GM23338 (cell line): ENCODE measurements at regions not wholly inside any gene's neighbourhood (a gene's known extent, or its start where the extent isn't known, plus 50 kb on each side); places are given as distances from the start of the nearest gene placed in this dataset.

ENCODE experiments used
- CREB1 ChIP-seq: fragments of 250-450 bp; sonication (Bioruptor Pico); IDR thresholded peaks from 2 replicates; pipeline ENCODE4 v1.5.0; 2020; ENCODE audit warnings: low read depth, mild to moderate bottlenecking, moderate library complexity
- EZH2 ChIP-seq: fragments of 200-600 bp; sonication (generic); IDR thresholded peaks from one replicate; pipeline ENCODE4 v1.8.0; 2017; ENCODE audit warnings: antibody characterized with exemption, mild to moderate bottlenecking, low read depth; ENCODE audit not compliant: unreplicated experiment
- EZH2phosphoT487 ChIP-seq: fragments of 200-600 bp; sonication (generic); IDR thresholded peaks from one replicate; pipeline ENCODE4 v1.8.1; 2018; ENCODE audit warnings: antibody characterized with exemption; ENCODE audit not compliant: unreplicated experiment
- NANOG ChIP-seq: IDR thresholded peaks from 2 replicates; pipeline ENCODE4 v1.6.1; 2016; ENCODE audit warnings: antibody characterized with exemption, borderline replicate concordance
- POLR2AphosphoS5 ChIP-seq: IDR thresholded peaks from 2 replicates; pipeline ENCODE4 v1.6.1; 2016; ENCODE audit warnings: antibody characterized with exemption, low read depth
- STAT1 ChIP-seq: IDR thresholded peaks from one replicate; pipeline ENCODE4 v1.6.1; 2016; ENCODE audit warnings: antibody characterized with exemption; ENCODE audit not compliant: unreplicated experiment
- ZNF114 ChIP-seq: fragments of 250-450 bp; sonication (Bioruptor Pico); IDR thresholded peaks from 2 replicates; pipeline ENCODE4 v1.5.0; 2020; ENCODE audit warnings: mild to moderate bottlenecking, moderate library complexity
- ZNF331 ChIP-seq: fragments of 250-450 bp; sonication (Bioruptor Pico); IDR thresholded peaks from 2 replicates; pipeline ENCODE4 v1.5.0; 2020; ENCODE audit warnings: low read depth, mild to moderate bottlenecking, moderate library complexity
- TF ChIP-seq, protein P1 (sequence below): fragments of 250-450 bp; sonication (Bioruptor Pico); IDR thresholded peaks from 2 replicates; pipeline ENCODE4 v1.5.0; 2020; ENCODE audit warnings: mild to moderate bottlenecking, moderate library complexity
- TF ChIP-seq, protein P2 (sequence below), 2 experiments: fragments of 200-600 bp in 1 of 2; sonication (generic) in 1 of 2; conservative IDR thresholded peaks; 2 replicates each; pipeline versions ENCODE4 v1.5.1 to v1.6.1; 2016 to 2017; ENCODE audit warnings: antibody characterized with exemption in 2 of 2, low read depth in 2 of 2, mild to moderate bottlenecking in 2 of 2, moderate library complexity in 1 of 2
- TF ChIP-seq, protein P3 (sequence below): IDR thresholded peaks from 2 replicates; pipeline ENCODE4 v1.6.1; 2016; ENCODE audit warnings: antibody characterized with exemption

DNA sequence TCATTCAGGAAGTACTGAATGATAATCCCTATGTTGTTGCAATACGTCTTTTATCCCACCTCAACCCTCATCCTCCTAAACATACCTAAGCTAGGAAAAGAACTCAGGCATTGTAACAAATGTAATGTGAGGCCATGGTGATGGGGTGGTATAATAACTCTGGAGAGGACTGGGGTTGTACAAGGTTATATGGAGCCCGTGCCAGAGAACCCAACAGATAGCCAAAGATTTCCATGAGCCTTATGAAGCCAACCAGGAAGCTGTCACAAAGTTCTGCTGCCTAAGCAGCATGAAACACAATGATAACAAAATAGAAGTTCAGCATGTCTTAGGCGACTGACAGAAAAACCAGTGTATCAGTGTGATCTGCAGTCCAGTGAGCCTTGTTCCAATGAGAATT lies 394.1 kb upstream of the NBEA start (continued):
- TF ChIP-seq, protein P1, sequence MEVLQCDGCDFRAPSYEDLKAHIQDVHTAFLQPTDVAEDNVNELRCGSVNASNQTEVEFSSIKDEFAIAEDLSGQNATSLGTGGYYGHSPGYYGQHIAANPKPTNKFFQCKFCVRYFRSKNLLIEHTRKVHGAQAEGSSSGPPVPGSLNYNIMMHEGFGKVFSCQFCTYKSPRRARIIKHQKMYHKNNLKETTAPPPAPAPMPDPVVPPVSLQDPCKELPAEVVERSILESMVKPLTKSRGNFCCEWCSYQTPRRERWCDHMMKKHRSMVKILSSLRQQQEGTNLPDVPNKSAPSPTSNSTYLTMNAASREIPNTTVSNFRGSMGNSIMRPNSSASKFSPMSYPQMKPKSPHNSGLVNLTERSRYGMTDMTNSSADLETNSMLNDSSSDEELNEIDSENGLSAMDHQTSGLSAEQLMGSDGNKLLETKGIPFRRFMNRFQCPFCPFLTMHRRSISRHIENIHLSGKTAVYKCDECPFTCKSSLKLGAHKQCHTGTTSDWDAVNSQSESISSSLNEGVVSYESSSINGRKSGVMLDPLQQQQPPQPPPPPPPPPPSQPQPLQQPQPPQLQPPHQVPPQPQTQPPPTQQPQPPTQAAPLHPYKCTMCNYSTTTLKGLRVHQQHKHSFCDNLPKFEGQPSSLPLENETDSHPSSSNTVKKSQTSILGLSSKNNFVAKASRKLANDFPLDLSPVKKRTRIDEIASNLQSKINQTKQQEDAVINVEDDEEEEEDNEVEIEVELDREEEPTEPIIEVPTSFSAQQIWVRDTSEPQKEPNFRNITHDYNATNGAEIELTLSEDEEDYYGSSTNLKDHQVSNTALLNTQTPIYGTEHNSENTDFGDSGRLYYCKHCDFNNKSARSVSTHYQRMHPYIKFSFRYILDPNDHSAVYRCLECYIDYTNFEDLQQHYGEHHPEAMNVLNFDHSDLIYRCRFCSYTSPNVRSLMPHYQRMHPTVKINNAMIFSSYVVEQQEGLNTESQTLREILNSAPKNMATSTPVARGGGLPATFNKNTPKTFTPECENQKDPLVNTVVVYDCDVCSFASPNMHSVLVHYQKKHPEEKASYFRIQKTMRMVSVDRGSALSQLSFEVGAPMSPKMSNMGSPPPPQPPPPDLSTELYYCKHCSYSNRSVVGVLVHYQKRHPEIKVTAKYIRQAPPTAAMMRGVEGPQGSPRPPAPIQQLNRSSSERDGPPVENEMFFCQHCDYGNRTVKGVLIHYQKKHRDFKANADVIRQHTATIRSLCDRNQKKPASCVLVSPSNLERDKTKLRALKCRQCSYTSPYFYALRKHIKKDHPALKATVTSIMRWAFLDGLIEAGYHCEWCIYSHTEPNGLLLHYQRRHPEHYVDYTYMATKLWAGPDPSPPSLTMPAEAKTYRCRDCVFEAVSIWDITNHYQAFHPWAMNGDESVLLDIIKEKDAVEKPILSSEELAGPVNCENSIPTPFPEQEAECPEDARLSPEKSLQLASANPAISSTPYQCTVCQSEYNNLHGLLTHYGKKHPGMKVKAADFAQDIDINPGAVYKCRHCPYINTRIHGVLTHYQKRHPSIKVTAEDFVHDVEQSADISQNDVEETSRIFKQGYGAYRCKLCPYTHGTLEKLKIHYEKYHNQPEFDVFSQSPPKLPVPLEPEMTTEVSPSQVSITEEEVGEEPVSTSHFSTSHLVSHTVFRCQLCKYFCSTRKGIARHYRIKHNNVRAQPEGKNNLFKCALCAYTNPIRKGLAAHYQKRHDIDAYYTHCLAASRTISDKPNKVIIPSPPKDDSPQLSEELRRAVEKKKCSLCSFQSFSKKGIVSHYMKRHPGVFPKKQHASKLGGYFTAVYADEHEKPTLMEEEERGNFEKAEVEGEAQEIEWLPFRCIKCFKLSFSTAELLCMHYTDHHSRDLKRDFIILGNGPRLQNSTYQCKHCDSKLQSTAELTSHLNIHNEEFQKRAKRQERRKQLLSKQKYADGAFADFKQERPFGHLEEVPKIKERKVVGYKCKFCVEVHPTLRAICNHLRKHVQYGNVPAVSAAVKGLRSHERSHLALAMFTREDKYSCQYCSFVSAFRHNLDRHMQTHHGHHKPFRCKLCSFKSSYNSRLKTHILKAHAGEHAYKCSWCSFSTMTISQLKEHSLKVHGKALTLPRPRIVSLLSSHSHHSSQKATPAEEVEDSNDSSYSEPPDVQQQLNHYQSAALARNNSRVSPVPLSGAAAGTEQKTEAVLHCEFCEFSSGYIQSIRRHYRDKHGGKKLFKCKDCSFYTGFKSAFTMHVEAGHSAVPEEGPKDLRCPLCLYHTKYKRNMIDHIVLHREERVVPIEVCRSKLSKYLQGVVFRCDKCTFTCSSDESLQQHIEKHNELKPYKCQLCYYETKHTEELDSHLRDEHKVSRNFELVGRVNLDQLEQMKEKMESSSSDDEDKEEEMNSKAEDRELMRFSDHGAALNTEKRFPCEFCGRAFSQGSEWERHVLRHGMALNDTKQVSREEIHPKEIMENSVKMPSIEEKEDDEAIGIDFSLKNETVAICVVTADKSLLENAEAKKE (CRISPR knock-in tag), result no peak
- TF ChIP-seq, protein P2, sequence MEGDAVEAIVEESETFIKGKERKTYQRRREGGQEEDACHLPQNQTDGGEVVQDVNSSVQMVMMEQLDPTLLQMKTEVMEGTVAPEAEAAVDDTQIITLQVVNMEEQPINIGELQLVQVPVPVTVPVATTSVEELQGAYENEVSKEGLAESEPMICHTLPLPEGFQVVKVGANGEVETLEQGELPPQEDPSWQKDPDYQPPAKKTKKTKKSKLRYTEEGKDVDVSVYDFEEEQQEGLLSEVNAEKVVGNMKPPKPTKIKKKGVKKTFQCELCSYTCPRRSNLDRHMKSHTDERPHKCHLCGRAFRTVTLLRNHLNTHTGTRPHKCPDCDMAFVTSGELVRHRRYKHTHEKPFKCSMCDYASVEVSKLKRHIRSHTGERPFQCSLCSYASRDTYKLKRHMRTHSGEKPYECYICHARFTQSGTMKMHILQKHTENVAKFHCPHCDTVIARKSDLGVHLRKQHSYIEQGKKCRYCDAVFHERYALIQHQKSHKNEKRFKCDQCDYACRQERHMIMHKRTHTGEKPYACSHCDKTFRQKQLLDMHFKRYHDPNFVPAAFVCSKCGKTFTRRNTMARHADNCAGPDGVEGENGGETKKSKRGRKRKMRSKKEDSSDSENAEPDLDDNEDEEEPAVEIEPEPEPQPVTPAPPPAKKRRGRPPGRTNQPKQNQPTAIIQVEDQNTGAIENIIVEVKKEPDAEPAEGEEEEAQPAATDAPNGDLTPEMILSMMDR (conservative IDR thresholded peaks at IDR 0.05; ENCODE audit: low read depth in 2 of 2), result no peak
- TF ChIP-seq ZNF114 (CRISPR knock-in tag), result no peak
- no peak for TF ChIP-seq STAT1
- TF ChIP-seq CREB1 (CRISPR knock-in tag), result no peak
- TF ChIP-seq NANOG, result no peak
- TF ChIP-seq EZH2phosphoT487, result no peak
- no peak for TF ChIP-seq ZNF331 (CRISPR knock-in tag)
- no peak for TF ChIP-seq EZH2
- TF ChIP-seq, protein P3, sequence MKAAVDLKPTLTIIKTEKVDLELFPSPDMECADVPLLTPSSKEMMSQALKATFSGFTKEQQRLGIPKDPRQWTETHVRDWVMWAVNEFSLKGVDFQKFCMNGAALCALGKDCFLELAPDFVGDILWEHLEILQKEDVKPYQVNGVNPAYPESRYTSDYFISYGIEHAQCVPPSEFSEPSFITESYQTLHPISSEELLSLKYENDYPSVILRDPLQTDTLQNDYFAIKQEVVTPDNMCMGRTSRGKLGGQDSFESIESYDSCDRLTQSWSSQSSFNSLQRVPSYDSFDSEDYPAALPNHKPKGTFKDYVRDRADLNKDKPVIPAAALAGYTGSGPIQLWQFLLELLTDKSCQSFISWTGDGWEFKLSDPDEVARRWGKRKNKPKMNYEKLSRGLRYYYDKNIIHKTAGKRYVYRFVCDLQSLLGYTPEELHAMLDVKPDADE, result no peak
- TF ChIP-seq POLR2AphosphoS5, result no peak
